AG04450 (cell line): ENCODE measurements at regions not wholly inside any gene's neighbourhood (a gene's known extent, or its start where the extent isn't known, plus 50 kb on each side); places are given as distances from the start of the nearest gene placed in this dataset.

ENCODE experiments used
- CTCF ChIA-PET: fragments of 300-600, 350-600 bp; formaldehyde crosslinking; extraction: SDS; loops from one replicate; lab custom pipeline; 2022; ENCODE audit warnings: antibody characterized with exemption, inconsistent platforms; lab: Charles Lee
- POLR2A ChIA-PET: fragments of 350-600 bp; formaldehyde crosslinking; extraction: SDS; loops from one replicate; lab custom pipeline; 2021; ENCODE audit warnings: antibody characterized with exemption, inconsistent platforms; lab: Yijun Ruan, JAX
- DNase-seq: peaks from one replicate; pipeline ENCODE4 v3.0.0-alpha.2; 2011; ENCODE audit warnings: low read depth, low spot score
- H3K27ac ChIP-seq: one replicate; pipeline ENCODE4 v1.5.1; 2012; ENCODE audit warnings: low read depth, low read length, control low read depth
- H3K27me3 ChIP-seq: one replicate; pipeline ENCODE4 v1.6.0; 2012; ENCODE audit warnings: low read length; ENCODE audit not compliant: control insufficient read depth, insufficient read depth
- H3K4me3 ChIP-seq: 2 replicates; pipeline ENCODE4 v1.5.1; 2011; ENCODE audit warnings: mild to moderate bottlenecking, low read depth, low read length, control low read depth
- H3K9me3 ChIP-seq: 2 replicates; pipeline ENCODE4 v1.5.1; 2012; ENCODE audit warnings: low read length; ENCODE audit not compliant: control insufficient read depth, insufficient read depth
- CTCF ChIP-seq: IDR thresholded peaks from 2 replicates; pipeline ENCODE4 v1.5.1; 2011; ENCODE audit warnings: low read depth, low read length, control low read depth, inconsistent platforms

GRCh38 chr13:44078806-44079376 is 199.2 kb downstream of the LACC1 start:
- ChIA-PET POLR2A (no interaction called here), CTCF (no interaction called here)
- no peaks in the 10 kb centered on the region for H3K9me3 ChIP-seq
- no peak overlapping the region for H3K27ac ChIP-seq
- TF ChIP-seq CTCF: no peak
- no peak overlapping the region for H3K4me3 ChIP-seq
- H3K27me3 ChIP-seq: no peaks in the 10 kb centered on the region
- no peak for DNase-seq

- H3K9me3 ChIP-seq: no peaks in the 10 kb centered on the region
- H3K4me3 ChIP-seq: no peak overlapping the region
- H3K27me3 ChIP-seq: no peaks in the 10 kb centered on the region
- CTCF ChIA-PET: no interaction called here
- DNase-seq: no peak
- no peak for TF ChIP-seq CTCF
- POLR2A ChIA-PET: no interaction called here
- H3K27ac ChIP-seq: no peak overlapping the region
Measured at GRCh38 chr13:44079413-44080205, 199.9 kb downstream of the LACC1 start.

DNA sequence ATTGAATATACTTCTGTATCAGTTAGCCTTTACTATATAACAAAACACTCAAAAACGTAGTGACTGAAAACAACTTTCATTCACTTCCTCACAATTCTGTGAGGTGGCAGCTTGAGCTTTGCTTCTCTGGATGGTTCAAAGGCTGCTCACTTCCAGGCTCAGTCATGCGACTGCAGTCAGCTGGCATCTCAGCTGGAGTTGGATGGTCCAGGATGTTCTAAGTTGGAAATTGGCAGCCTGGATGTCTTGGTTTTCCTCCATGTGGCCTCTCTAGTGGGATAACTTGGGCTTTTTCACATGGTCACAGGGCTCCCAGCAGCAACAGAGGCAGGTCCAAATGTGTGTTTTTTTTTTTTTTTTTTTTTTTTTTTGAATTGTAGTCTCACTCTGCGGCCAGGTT is 204.4 kb downstream of the LACC1 start:
- no peak for DNase-seq
- Histone ChIP-seq H3K27ac (no peak overlapping the region), H3K9me3 (no peaks in the 10 kb centered on the region), H3K27me3 (no peaks in the 10 kb centered on the region), H3K4me3 (no peak overlapping the region)
- POLR2A ChIA-PET: no interaction called here
- no peak for TF ChIP-seq CTCF
- CTCF ChIA-PET: no interaction called here

DNA sequence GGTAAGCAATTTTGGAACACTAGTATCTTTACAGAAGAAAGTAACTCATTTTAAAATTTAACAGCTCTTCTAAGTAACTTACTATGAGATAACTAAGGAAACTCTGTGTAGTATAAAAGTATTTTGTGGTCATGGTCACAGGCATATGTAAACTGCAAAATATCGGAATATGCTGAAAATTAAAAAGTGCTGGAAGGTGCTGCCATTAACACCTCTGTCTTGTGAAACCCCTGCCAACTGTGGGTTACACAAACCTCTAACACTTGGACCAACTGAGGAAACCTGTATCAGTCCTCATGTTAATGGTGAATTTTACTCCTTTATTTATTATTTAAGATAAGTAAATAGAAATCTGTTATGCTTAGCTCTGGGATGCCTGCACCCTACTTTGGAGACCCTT is 206.7 kb downstream of the LACC1 start:
- H3K4me3 ChIP-seq: no peak overlapping the region
- no peak for DNase-seq
- H3K9me3 ChIP-seq: no peaks in the 10 kb centered on the region
- CTCF ChIA-PET: no interaction called here
- H3K27ac ChIP-seq: no peak overlapping the region
- no peaks in the 10 kb centered on the region for H3K27me3 ChIP-seq
- no peak for TF ChIP-seq CTCF
- POLR2A ChIA-PET: no interaction called here

DNA sequence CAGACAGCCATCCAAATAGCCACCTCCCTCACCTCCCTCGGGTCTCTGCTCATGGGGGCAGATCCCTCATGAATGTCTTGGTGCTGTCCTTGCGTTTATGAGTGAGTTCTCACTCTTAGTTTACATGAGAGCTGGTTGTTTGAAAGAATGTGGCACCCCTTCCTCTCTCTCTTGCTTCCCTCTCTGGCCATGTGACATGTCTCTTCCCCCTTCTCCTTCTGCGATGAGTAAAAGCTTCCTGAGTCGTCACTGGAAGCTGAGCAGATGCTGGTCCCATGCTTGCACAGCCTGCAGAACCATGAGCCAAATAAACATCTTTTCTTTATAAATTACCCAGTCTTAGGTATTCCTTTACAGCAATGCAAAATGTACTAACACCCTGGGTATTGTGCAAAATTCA is 208.7 kb downstream of the LACC1 start:
- CTCF ChIA-PET: no interaction called here
- H3K9me3 ChIP-seq: no peaks in the 10 kb centered on the region
- no peak for TF ChIP-seq CTCF
- POLR2A ChIA-PET: no interaction called here
- H3K4me3 ChIP-seq: no peak overlapping the region
- no peaks in the 10 kb centered on the region for H3K27me3 ChIP-seq
- H3K27ac ChIP-seq: no peak overlapping the region
- no peak for DNase-seq
